Thoracic aorta (tissue), 2 donors: ENCODE measurements at regions not wholly inside any gene's neighbourhood (a gene's known extent, or its start where the extent isn't known, plus 50 kb on each side); places are given as distances from the start of the nearest gene placed in this dataset.

ENCODE experiments used
- ATAC-seq: fragments of 150-250 bp; one replicate; pipeline ENCODE4 v1.8.0; 2017; ENCODE audit warnings: low read depth; ENCODE audit not compliant: insufficient number of reproducible peaks, low FRiP score
- DNase-seq: peaks from one replicate; pipeline ENCODE4 v3.0.0-alpha.2; 2020; ENCODE audit warnings: low spot score
- H3K27ac ChIP-seq, 2 donors: fragments of 200-600 bp; sonication (generic); 1 replicate in 1 of 2; 2 replicates in 1 of 2; pipeline ENCODE4 v1.5.1; 2016; ENCODE audit warnings: mild to moderate bottlenecking in 2 of 2, moderate library complexity in 2 of 2
- H3K27me3 ChIP-seq: fragments of 200-600 bp; sonication (generic); replicated peaks from 2 replicates; pipeline ENCODE4 v1.6.0; 2016; ENCODE audit warnings: mild to moderate bottlenecking; ENCODE audit not compliant: insufficient read depth
- H3K36me3 ChIP-seq: fragments of 200-600 bp; sonication (generic); one replicate; pipeline ENCODE4 v1.5.1; 2016
- H3K4me1 ChIP-seq, 2 donors: fragments of 200-600 bp; sonication (generic); 1 replicate in 1 of 2; 2 replicates in 1 of 2; pipeline versions ENCODE4 v1.5.1 to v1.6.0; 2016; ENCODE audit warnings: low read depth in 2 of 2, mild to moderate bottlenecking in 1 of 2; ENCODE audit not compliant: control insufficient read depth in 1 of 2
- H3K4me3 ChIP-seq: fragments of 200-600 bp; sonication (generic); 2 replicates; pipeline ENCODE4 v1.5.1; 2016; ENCODE audit warnings: mild to moderate bottlenecking
- H3K9me3 ChIP-seq: fragments of 200-600 bp; sonication (generic); 2 replicates; pipeline ENCODE4 v1.5.1; 2016
- TF ChIP-seq, protein P1 (sequence below): fragments of 200-600 bp; sonication (generic); IDR thresholded peaks from one replicate; pipeline ENCODE4 v1.5.1; 2019; ENCODE audit warnings: antibody characterized with exemption

DNA sequence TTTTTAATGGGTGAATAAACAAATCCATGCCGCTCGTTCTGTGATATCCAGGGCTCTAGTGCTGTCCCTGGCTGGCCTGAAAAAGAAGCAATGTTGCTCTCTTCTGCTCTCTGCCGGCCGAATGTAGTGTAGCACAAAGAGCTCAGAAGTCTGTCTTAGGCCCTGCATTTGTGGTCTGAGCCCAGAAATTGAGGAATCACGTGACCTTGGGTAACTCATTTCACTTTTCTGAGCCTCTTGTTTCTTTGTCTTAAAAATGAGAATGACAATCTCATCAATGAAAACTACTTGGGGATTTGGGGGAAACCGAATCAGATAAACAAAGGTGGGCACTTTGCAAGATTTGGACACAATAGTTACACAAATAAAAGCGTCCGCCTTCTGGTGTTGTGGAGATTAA, 381.6 kb upstream of the ASIC2 start:
- Histone ChIP-seq H3K4me1 (no peaks in the 10 kb centered on the region), H3K27me3 (no peaks in the 10 kb centered on the region), H3K36me3 (no peaks in the 10 kb centered on the region), H3K4me3 (no peak overlapping the region), H3K9me3 (no peaks in the 10 kb centered on the region), H3K27ac (no peak overlapping the region)
- ATAC-seq (peak; percentile 78), DNase-seq (peak; percentile 10)
- TF ChIP-seq, protein P1, sequence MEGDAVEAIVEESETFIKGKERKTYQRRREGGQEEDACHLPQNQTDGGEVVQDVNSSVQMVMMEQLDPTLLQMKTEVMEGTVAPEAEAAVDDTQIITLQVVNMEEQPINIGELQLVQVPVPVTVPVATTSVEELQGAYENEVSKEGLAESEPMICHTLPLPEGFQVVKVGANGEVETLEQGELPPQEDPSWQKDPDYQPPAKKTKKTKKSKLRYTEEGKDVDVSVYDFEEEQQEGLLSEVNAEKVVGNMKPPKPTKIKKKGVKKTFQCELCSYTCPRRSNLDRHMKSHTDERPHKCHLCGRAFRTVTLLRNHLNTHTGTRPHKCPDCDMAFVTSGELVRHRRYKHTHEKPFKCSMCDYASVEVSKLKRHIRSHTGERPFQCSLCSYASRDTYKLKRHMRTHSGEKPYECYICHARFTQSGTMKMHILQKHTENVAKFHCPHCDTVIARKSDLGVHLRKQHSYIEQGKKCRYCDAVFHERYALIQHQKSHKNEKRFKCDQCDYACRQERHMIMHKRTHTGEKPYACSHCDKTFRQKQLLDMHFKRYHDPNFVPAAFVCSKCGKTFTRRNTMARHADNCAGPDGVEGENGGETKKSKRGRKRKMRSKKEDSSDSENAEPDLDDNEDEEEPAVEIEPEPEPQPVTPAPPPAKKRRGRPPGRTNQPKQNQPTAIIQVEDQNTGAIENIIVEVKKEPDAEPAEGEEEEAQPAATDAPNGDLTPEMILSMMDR = peak; percentile 73

DNA sequence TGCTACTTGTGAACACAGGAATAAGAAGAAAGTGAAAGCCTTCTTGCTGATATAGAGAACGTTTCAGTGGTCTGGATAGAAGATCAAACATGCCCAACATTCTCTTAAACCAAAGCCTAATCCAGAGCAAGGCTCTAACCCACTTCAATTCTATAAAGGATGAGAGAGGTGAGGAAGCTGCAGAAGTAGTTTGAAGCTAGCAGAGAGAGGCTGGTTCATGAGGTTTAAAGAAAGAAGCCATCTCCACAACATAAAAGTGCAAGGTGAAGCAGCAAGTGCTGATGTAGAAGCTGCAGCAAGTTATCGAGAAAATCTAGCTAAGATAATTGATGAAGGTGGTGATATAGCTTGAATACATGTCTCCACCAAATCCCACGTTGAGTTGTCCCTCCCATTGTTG, 383.3 kb upstream of the ASIC2 start:
- Histone ChIP-seq H3K27me3 (no peaks in the 10 kb centered on the region), H3K9me3 (no peaks in the 10 kb centered on the region), H3K36me3 (no peaks in the 10 kb centered on the region), H3K4me3 (no peak overlapping the region), H3K4me1 (no peaks in the 10 kb centered on the region), H3K27ac (no peak overlapping the region)
- DNase-seq = no peak
- ATAC-seq = no peak
- TF ChIP-seq, protein P1 = no peak

DNA sequence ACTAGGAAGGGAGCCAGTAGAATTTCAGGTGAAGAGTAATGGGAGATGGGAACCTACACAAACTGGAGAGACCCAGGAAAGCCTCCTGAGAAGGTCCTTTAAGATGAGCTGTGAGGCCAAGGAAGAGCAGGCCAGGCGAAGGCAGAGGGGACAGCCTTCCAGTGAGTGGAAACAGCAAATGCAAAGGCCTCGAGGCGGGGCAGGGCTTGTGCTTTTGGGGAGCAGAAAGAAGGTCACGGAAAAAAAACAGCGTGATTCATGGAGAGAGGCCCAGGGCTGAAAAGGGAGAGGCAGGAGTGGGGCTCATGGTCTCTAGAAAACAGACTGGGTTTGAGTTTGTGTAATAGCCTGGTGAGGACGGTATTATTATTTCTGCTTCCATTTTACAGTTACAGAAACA, 386.5 kb upstream of the ASIC2 start:
- TF ChIP-seq, protein P1 = no peak
- ATAC-seq (no peak), DNase-seq (no peak)
- Histone ChIP-seq H3K4me3 (no peak overlapping the region), H3K27ac (no peak overlapping the region), H3K9me3 (no peaks in the 10 kb centered on the region), H3K27me3 (no peaks in the 10 kb centered on the region), H3K4me1 (no peaks in the 10 kb centered on the region), H3K36me3 (no peaks in the 10 kb centered on the region)

DNA sequence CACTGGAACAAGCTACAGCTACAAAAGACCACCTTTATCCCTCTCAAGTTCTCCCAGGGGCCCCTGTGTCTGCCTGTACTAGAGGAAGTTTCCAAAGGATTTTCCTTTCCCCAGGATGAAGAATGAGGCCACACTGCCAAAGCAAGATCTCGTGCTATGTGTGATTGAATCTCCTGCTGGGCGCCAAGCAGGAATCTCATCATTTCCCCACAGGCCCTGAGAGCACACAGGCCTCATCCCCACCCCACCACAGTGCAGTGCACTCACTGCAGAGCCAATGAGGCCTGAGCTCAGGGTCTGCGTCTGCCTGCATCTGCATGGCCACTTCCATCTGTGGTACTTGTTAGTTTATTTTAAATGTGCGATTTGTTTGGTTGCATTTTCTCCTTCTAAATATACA, 387.4 kb upstream of the ASIC2 start:
- H3K27me3 ChIP-seq = no peaks in the 10 kb centered on the region
- DNase-seq (no peak), ATAC-seq (no peak)
- TF ChIP-seq, protein P1 = no peak
- H3K9me3 ChIP-seq = no peaks in the 10 kb centered on the region
- H3K4me3 ChIP-seq = no peak overlapping the region
- H3K27ac ChIP-seq = no peak overlapping the region
- H3K36me3 ChIP-seq = no peaks in the 10 kb centered on the region
- H3K4me1 ChIP-seq = no peaks in the 10 kb centered on the region

DNA sequence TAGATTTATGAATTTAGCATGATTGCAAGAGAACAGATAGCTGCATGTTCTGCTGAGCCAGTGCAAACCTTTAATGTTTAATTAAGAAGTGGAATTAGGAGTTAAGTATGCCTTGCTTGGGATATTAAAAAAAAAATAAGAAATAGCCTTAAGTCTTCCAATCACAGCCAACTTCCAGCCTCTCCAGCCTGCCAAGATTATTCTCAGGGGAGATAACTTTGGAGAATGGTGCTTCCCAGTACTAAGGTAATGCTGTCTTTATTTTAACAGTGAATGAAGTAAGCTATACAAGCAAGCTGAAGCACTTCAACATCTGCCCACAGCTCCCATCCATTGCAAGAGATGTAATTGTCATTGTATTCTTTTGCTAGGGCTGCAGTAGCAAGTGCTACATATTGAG, 389.5 kb upstream of the ASIC2 start:
- DNase-seq (no peak), ATAC-seq (no peak)
- Histone ChIP-seq H3K27ac (no peak overlapping the region), H3K4me1 (no peaks in the 10 kb centered on the region), H3K36me3 (no peaks in the 10 kb centered on the region), H3K27me3 (no peaks in the 10 kb centered on the region), H3K4me3 (no peak overlapping the region), H3K9me3 (no peaks in the 10 kb centered on the region)
- TF ChIP-seq, protein P1 = no peak
